Hematopoietic multipotent progenitor cell treated with erythropoietin and hydrocortisone succinate and interleukin-3 and kit ligand, for 4 days (in vitro differentiated cells): ENCODE measurements at regions not wholly inside any gene's neighbourhood (a gene's known extent, or its start where the extent isn't known, plus 50 kb on each side); places are given as distances from the start of the nearest gene placed in this dataset.

Source experiments
- DNase-seq: peaks from one replicate; pipeline ENCODE4 v3.0.0-alpha.2; 2015

DNA sequence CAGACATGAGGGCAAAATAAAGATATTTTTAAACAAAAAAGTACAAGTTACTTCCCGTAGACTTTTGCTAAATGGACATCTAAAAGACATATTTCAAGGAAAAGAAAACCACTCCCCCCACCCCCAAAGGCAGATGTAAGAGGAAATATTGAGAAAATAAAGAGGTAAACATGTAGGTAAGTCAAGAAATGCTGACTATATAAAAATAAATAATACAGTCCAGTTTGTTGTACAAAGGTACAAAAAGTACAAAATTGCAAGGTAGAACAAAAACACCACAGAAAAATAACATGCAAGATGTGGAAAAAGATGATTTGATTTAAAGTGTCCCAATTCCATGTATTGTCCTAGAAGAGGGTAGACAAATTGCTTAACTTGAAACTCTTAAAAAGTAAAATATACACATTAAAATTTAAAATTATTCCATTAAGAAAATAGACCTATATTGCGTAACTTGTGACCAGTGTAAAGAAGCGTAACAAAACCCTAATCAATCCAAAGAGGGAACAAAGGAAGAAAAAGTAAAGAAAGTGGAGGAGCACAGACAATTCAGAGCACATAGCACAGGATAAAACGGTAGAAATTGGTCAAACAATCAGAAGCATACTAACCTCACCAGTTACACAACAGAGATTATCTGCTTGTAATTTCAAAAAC lies 58.4 kb upstream of the FAM216B start:
- DNase-seq = no peak

DNA sequence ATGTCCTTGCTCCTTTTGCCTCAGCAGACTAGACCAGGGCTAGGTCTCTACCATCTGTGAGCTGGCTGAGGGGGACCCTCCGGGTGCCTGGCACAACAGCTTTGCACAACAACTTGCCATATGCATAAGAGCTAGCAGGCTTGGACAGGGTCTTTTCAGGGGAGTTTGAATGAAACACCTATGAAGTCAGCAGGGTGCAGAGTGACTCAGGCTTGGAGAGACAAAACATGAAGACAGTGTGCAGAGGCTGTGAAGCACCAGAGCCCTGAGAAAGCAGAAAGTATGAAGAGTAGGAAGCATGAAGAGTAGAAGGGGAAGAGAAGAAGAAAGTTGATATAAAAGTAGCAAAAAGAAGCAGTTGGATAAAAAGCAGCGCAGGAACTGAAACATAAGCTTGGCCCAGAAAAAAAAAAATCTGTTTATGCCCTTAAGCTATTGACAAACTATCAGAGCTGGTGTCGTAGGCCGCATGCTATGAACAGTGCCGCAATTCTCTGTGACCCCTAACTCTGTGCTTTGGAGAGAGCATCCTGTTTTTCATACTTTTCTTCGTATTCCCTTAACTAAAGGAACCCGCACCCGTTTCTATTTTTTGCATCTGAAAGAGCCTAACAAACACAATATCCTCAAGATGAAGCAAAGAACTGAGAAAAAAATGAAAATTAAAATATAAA lies 52.7 kb upstream of the FAM216B start:
- no peak for DNase-seq

GRCh38 chr13:42729857-42730402 lies 51.5 kb upstream of the FAM216B start:
- no peak for DNase-seq
